Body of pancreas (tissue), 4 donors: ENCODE measurements at regions not wholly inside any gene's neighbourhood (a gene's known extent, or its start where the extent isn't known, plus 50 kb on each side); places are given as distances from the start of the nearest gene placed in this dataset.
"Not testable (repeated sequence)": the region's sequence is repeated elsewhere in the genome, so short reads cannot be mapped to it uniquely, and the experiment has no call there.

Experiments used
- CTCF ChIP-seq, 7 experiments: fragments of 450-650 bp in 4 of 7; fragments of 200-600 bp in 3 of 7; sonication (generic) in 3 of 7; IDR thresholded peaks; one replicate each; pipeline ENCODE4 v1.5.1; 2016 to 2019; ENCODE audit warnings: antibody characterized with exemption in 7 of 7
- POLR2A ChIP-seq, 3 donors: fragments of 450-650 bp; IDR thresholded peaks; one replicate each; pipeline ENCODE4 v1.6.1; 2016; ENCODE audit warnings: antibody characterized with exemption in 3 of 3, mild to moderate bottlenecking in 2 of 3

- TF ChIP-seq CTCF, POLR2A (IDR thresholded peaks at IDR 0.05): not testable (repeated sequence)
These were observed 52.4 kb upstream of the PMPCB start for GRCh38 chr7:103244865-103245264.
